Suprapubic skin (tissue), 4 donors: ENCODE measurements at regions not wholly inside any gene's neighbourhood (a gene's known extent, or its start where the extent isn't known, plus 50 kb on each side); places are given as distances from the start of the nearest gene placed in this dataset.

ENCODE experiments used
- DNase-seq, 2 donors: peaks; one replicate each; pipeline ENCODE4 v3.0.0-alpha.2; 2019; ENCODE audit warnings: low spot score in 2 of 2
- H3K27ac ChIP-seq: fragments of 200-600 bp; sonication (generic); one replicate; pipeline ENCODE4 v1.5.1; 2019
- H3K27me3 ChIP-seq: fragments of 200-600 bp; sonication (generic); one replicate; pipeline ENCODE4 v1.5.1; 2019
- H3K36me3 ChIP-seq: fragments of 200-600 bp; sonication (generic); one replicate; pipeline ENCODE4 v1.5.1; 2019
- H3K4me1 ChIP-seq: fragments of 200-600 bp; sonication (generic); one replicate; pipeline ENCODE4 v1.5.1; 2019
- H3K4me3 ChIP-seq: fragments of 200-600 bp; sonication (generic); one replicate; pipeline ENCODE4 v1.5.1; 2019; ENCODE audit warnings: mild to moderate bottlenecking
- H3K9me3 ChIP-seq: fragments of 200-600 bp; sonication (generic); one replicate; pipeline ENCODE4 v1.5.1; 2019
- CTCF ChIP-seq, 2 donors: fragments of 200-600 bp in 1 of 2; fragments of 450-650 bp in 1 of 2; sonication (generic) in 1 of 2; IDR thresholded peaks; one replicate each; pipeline ENCODE4 v1.5.1; 2016 to 2019; ENCODE audit warnings: antibody characterized with exemption in 2 of 2, mild to moderate bottlenecking in 1 of 2, moderate library complexity in 1 of 2
- EP300 ChIP-seq: sonication (generic); formaldehyde crosslinking; IDR thresholded peaks from one replicate; pipeline ENCODE4 v1.6.1; 2017; ENCODE audit warnings: antibody characterized with exemption
- POLR2A ChIP-seq, 2 donors: fragments of 450-650 bp; IDR thresholded peaks; one replicate each; pipeline ENCODE4 v1.6.1; 2017; ENCODE audit warnings: antibody characterized with exemption in 2 of 2, mild to moderate bottlenecking in 2 of 2, moderate library complexity in 2 of 2
- POLR2AphosphoS5 ChIP-seq, 3 donors: sonication (generic); formaldehyde crosslinking; IDR thresholded peaks; one replicate each; pipeline ENCODE4 v1.6.1; 2017; ENCODE audit warnings: antibody characterized with exemption in 3 of 3
- WGBS: methylation state at CpG from one replicate; pipeline ENCODE4 v1.1.5; 2018; 5-methylcytosine and 5-hydroxymethylcytosine counted together

- DNase-seq, result no peak
- WGBS, result 46% methylated on average over 3 of the region's 3 CpGs
- H3K27ac ChIP-seq, result no peak overlapping the region
- no peaks in the 10 kb centered on the region for H3K27me3 ChIP-seq
- H3K4me3 ChIP-seq, result no peak overlapping the region
- H3K36me3 ChIP-seq, result no peaks in the 10 kb centered on the region
- H3K9me3 ChIP-seq, result no peaks in the 10 kb centered on the region
- no peaks in the 10 kb centered on the region for H3K4me1 ChIP-seq
- TF ChIP-seq EP300 (no peak), POLR2A (IDR thresholded peaks at IDR 0.05) (no peak), CTCF (IDR thresholded peaks at IDR 0.05) (no peak), POLR2AphosphoS5 (IDR thresholded peaks at IDR 0.05) (no peak)
Measured at GRCh38 chr1:218900615-218901014, 273.1 kb upstream of the LYPLAL1 start.

- TF ChIP-seq CTCF (IDR thresholded peaks at IDR 0.05) (no peak), POLR2A (IDR thresholded peaks at IDR 0.05) (no peak), EP300 (no peak)
- no peaks in the 10 kb centered on the region for H3K4me1 ChIP-seq
- whole genome bisulfite sequencing, result 41% methylated on average over 1 of the region's 1 CpG
- no peaks in the 10 kb centered on the region for H3K36me3 ChIP-seq
- DNase-seq, result no peak
- no peak overlapping the region for H3K4me3 ChIP-seq
- H3K27ac ChIP-seq, result no peak overlapping the region
- H3K27me3 ChIP-seq, result no peaks in the 10 kb centered on the region
- H3K9me3 ChIP-seq, result no peaks in the 10 kb centered on the region
Measured at GRCh38 chr1:218904416-218904815, 269.3 kb upstream of the LYPLAL1 start.

- 96% methylated on average over 2 of the region's 2 CpGs for WGBS
- Histone ChIP-seq H3K36me3 (no peaks in the 10 kb centered on the region), H3K4me3 (no peak overlapping the region), H3K9me3 (no peaks in the 10 kb centered on the region), H3K4me1 (no peaks in the 10 kb centered on the region), H3K27ac (no peak overlapping the region), H3K27me3 (no peaks in the 10 kb centered on the region)
- TF ChIP-seq EP300, result no peak
- TF ChIP-seq POLR2A (IDR thresholded peaks at IDR 0.05), result no peak
- TF ChIP-seq POLR2AphosphoS5 (IDR thresholded peaks at IDR 0.05), result no peak
- TF ChIP-seq CTCF (IDR thresholded peaks at IDR 0.05), result no peak
- DNase-seq, result no peak
Measured at GRCh38 chr1:218916720-218917119, 257.0 kb upstream of the LYPLAL1 start.

- WGBS, result 49% methylated on average over 1 of the region's 1 CpG
- H3K36me3 ChIP-seq, result no peaks in the 10 kb centered on the region
- H3K27me3 ChIP-seq, result no peaks in the 10 kb centered on the region
- no peak for DNase-seq
- no peak overlapping the region for H3K27ac ChIP-seq
- no peak for TF ChIP-seq POLR2AphosphoS5 (IDR thresholded peaks at IDR 0.05)
- TF ChIP-seq POLR2A (IDR thresholded peaks at IDR 0.05), result no peak
- no peak for TF ChIP-seq CTCF (IDR thresholded peaks at IDR 0.05)
- no peak for TF ChIP-seq EP300
- no peaks in the 10 kb centered on the region for H3K9me3 ChIP-seq
- no peaks in the 10 kb centered on the region for H3K4me1 ChIP-seq
- H3K4me3 ChIP-seq, result no peak overlapping the region
Measured at GRCh38 chr1:218917656-218918055, 256.0 kb upstream of the LYPLAL1 start.

GRCh38 chr1:218925777-218926176 is 247.9 kb upstream of the LYPLAL1 start:
- 89% methylated on average over 2 of the region's 2 CpGs for WGBS

More at GRCh38 chr1:218925777-218926176, 247.9 kb upstream of the LYPLAL1 start:
- no peak overlapping the region for H3K27ac ChIP-seq
- H3K4me3 ChIP-seq, result no peak overlapping the region
- H3K9me3 ChIP-seq, result no peaks in the 10 kb centered on the region
- DNase-seq, result no peak
- TF ChIP-seq POLR2A (IDR thresholded peaks at IDR 0.05) (no peak), EP300 (no peak), CTCF (IDR thresholded peaks at IDR 0.05) (no peak), POLR2AphosphoS5 (IDR thresholded peaks at IDR 0.05) (no peak)
- no peaks in the 10 kb centered on the region for H3K36me3 ChIP-seq
- H3K27me3 ChIP-seq, result no peaks in the 10 kb centered on the region
- H3K4me1 ChIP-seq, result no peaks in the 10 kb centered on the region
